HG03520 (cell line): ENCODE measurements at regions not wholly inside any gene's neighbourhood (a gene's known extent, or its start where the extent isn't known, plus 50 kb on each side); places are given as distances from the start of the nearest gene placed in this dataset.

Source experiments
- ATAC-seq: cut with Tn5 transposase; IDR thresholded peaks from one replicate; pipeline ENCODE4 v1.9.1; 2021; ENCODE audit warnings: mild to moderate bottlenecking, moderate library complexity; ENCODE audit not compliant: unreplicated experiment

DNA sequence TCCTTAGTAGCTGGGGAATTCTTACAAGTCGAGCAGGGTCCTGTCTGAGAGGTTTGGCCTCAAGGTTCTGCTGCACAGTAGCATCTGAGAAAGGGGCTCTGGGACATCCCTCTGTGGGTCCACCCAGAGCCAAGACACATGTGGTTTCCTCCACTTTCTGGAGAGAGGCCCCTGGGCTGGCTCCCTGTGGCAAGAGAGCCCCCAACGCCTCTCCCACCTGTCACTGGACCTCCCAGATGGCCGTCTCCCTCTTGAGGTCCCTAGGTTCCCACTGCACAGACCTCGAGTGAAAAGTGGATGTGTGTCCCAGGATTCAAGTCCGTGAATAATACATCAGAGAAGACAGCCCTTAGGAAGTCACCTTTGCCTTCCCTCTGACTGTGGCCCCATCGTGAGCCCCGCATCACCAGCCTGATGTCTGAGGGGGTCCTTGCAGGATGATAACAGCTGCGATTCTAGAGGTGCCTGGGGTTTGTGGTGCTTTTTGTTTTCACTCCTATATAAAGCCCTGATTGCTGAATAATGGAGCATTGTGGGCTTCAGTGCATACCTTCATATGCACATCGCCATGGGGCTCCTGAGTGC is 319.0 kb downstream of the GLRX3 start:
- no peak for ATAC-seq

DNA sequence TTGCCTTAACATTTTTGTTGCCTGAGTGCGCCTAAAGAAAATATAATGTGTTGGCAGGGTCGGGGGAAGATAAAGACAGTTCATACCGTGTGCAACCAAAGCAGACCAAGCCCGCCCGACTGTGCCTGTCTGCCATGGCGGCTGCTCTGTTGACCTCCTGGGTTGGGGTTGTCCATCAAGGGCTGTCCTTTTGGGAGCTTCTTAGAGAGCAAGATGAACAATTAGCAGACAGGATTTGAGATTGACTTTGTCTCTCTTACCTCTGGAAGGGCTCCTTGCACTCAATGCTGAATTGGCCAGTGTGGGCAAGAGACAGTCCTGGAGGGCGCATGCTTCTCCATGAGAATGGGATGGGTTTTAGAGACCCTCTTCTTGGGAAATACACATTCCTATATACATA is 319.6 kb downstream of the GLRX3 start:
- no peak for ATAC-seq

DNA sequence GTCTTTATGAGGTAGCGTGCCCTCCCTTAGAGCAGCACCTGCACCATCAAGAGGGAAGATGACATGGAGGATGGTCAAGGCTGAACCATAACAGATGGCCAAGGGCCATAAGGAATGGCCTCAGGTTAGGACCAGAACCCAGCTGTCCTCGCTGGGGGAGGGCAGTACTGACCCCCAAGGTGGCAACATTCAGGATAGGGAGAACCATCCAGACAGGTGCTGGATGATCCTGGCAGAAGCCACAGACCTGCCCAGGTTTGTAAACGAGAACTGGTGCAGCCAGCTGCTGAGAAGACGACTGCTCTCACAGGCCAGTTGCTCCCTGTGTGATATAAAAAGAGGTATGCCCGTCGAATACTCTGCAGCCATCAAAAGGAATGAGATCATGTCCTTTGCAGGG is 320.4 kb downstream of the GLRX3 start:
- no peak for ATAC-seq

DNA sequence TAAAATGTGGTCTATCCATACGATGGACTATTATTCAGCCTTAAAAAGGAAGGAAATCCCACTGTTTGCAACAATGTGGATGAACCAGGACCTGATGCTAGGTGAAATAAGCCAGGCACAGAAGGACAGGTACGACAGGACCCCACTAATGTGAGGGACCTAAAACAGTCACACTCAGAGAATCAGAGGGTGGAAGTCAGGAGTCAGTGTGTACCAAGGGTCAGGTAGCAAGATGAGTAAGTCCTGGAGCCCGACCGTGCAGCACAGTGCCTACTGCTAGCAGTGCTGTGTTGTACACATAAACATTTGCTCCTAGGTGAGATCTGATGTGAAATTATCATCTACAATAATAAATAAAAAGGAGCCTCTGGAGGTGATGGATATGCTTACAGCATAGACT is 322.3 kb downstream of the GLRX3 start:
- no peak for ATAC-seq

DNA sequence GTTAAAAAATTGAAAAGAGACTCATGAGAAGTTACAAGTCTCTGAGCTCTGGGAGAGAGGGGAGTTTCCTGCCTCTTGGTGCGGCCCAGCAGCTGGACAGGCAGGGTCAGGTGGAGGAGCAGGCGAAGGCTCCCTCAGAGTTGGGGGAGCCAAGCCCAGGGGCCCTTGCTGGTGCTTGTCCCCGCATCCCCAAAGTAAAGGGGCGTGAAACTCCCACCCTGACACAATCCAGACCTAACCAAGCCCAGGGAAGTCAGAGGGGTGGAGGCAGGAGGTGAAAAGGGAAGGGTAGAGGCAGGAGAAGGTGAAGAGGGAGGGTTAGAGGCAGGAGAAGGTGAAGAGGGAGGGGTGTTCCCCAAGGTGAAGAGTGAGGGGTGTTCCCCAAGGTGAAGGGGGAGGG is 322.8 kb downstream of the GLRX3 start:
- ATAC-seq: no peak

DNA sequence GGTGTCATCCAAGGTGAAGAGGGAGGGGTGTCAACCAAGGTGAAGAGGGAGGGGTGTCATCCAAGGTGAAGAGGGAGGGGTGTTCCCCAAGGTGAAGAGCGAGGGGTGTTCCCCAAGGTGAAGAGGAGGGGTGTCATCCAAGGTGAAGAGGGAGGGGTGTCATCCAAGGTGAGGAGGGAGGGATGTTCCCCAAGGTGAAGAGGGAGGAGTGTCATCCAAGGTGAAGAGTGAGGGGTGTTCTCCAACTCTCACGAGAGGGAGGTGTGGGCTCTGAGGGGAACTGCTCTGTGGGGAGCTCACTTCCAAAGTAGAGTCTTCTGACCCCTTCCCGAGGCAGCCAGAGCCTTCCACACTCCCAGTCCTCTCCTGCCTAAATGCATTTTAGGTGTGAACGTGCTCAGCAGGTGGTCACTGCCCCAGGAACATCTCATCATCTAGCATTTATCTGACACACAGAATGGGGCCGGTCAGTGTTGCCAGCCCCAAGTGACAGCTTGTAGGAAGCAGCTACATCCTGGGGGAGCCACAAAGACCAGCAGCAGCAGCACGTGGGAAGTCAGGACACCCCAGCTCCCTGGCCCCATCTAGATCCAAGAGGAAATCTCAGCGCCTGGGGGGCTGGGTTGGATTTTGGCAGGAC is 323.8 kb downstream of the GLRX3 start:
- ATAC-seq: no peak

DNA sequence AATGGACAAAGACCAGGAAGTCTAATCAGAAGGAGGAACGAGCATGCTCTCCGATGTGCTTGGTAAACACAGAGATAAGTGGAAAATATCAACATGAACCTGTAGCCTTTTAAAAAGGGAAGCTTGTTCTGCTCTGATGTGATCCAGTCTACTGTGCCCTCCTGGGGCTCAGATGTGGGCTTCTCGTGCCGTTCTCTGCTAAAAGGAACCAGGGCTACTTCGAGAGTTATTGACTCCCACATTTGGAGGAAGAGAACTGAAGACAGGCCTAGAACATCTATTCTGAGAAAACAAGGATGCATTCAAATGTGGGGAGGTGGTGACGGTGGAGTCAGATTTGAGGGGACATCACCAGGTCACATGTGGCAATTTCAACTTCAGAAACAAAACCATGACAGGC is 325.4 kb downstream of the GLRX3 start:
- no peak for ATAC-seq

DNA sequence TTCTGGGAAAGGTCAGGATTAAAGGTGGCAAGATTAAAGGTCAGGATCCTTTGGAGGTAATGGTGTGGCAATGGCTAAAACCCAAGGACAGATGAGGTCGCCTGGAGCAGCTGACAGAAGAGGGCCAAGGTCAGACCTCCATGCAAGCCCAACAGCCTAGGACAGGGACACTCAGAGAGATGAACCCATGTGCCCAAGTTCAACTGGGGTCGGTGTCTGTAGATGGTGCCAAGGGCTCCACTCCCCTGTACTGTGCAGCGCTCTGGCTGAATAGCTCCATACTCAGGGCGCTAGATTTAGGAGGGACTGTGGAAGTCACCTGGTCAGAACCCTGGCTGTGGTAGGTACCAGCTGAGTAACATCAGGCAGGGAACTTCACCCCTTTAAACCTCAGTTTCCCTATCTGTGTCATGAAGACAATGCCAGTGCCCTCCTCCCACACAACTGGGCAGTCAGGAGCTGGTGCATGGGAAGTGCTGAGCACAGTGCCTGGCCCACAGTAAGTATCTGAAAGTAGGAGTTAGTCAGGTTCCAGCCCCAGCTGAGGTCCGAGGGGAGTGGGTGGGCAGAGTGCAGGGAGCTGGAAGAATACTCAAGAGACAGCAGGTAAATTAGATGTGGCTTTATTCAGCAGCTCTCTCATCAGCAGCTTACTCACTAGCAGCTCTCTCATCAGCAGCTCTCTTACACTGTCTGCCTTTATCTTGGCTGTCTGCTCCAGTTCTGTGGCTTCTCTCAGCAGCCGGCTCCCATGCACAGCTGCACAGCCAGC is 327.1 kb downstream of the GLRX3 start:
- no peak for ATAC-seq

DNA sequence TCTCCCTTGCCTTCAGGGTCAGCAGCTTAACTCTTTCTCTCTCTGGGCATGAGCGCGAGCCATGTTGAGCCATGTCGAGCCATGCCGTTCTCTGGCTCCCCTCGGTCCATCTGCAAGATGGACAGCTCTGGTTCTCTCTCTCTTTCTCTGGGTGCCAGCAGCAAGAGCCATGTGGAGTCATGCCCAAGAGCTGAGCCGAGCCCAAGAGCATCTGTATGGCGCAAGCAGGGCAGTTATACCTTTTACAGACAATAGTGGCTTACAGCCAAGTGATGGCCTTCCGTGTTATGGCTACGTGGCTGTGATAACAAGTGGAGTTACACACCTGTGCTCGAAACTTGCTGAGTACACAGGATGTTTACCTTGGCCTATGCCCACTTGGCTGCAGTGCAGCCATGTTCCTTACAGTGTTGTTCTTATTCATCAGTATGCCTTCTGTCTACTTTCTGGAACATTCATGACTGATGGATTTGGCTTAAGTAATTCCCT is 327.7 kb downstream of the GLRX3 start:
- ATAC-seq: no peak

DNA sequence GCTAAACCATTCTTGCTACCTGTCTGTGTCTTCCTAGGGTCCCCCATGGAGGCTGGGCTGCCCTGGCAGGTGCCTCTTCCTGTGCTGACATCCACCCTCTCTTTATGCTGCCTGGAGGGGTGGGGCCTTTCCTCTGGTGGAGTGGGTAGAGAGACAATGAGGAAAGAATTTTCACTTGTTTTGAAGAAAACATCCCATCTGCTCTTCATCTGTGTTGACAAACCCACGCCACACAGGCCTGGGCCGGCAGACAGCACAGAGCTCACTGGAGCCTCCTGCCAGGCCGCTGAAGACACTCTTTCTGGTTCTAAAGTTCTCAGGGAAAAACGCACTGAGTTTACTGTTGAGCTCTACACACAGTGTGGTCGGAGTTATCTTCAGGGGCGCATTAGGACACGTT is 328.2 kb downstream of the GLRX3 start:
- no peak for ATAC-seq

DNA sequence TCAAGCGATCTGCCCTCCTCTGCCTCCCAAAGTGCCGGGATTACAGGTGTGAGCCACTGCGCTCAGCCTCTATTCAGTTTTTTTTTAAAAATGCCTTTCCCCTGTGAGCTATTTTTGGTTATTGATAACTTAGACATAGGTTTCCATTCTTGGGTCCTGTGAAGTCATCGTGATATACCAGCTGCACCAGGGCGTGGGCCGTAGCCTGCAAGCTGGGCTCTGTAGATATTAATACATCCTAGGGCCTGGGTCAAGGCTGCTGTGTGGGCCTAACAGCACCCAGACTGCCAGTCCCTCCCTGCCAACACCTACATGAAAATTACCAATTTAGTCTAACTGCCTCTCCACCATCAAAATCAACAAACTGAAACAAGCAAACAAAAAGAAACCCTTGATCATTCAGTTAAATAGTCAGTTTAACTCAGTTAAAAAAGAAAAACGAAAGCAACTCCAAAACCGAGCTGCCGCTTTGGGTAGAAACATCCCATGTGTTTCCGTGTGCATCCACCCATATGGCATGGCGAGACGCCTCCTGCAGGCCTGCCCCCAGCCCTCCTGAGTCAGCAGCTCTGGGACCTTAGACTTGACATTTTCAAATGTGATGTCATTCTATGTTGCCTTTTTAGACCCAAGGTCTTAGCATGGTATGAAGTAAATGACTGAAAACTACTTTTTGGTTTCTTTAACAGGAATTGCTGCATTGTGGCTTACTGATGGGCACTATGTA is 330.2 kb downstream of the GLRX3 start:
- ATAC-seq: no peak

DNA sequence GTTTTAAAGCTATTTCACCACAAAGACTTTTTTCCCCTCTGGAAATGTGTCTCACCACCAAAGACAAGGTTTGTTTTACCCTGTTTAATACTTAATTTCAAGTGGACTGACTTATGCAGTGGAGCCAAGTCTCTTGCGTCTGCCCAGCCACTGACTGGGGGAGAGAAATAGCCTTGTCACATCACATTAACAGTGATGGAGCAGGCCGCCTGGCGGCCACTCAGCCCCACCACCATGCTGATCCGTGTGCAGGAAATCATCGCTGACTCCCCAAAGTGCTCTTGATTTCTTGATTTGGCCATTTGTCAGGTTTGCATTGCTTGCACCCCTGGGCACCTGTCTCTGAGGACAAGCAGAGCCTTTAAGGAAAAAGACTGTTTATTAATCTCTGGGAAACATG is 334.1 kb downstream of the GLRX3 start:
- no peak for ATAC-seq

DNA sequence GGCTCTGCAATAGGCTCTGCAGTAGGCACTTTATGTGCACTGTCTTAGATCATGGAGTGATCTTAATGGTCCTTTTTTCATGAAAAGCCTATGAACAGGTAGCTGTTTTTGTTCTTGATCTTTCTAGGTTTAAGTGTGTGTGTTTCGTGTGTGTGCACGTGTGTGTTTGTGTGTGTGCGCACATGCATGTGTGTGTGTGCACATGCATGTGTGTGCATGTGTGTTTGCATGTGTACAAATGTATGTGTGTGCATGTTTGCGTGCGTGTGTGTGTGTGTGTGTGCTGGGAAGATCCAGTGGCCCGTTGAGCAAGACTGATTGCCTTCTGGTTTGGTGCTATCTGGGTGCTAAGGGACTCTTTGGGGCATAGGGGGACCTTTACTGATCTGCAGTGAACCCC is 334.8 kb downstream of the GLRX3 start:
- ATAC-seq: no peak

DNA sequence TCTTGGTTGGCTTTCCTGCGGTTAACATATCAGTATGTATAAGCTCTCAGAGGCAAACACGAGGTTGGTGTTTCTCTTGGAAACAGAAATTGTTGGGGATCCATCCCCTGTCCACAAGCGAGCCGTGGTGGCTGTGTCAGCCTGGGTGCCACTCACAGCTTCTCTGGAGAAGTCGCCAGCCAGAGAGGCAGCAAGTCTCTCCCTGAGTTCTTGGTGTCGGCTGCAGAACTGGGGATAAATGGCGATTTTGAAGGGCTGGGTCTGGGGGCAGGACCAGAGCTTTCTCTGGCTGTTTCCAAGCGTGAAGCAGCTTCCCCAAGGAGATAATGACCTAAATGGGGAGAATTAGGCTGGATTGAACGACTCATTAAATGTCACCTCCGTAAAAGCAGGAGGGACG is 335.3 kb downstream of the GLRX3 start:
- no peak for ATAC-seq

DNA sequence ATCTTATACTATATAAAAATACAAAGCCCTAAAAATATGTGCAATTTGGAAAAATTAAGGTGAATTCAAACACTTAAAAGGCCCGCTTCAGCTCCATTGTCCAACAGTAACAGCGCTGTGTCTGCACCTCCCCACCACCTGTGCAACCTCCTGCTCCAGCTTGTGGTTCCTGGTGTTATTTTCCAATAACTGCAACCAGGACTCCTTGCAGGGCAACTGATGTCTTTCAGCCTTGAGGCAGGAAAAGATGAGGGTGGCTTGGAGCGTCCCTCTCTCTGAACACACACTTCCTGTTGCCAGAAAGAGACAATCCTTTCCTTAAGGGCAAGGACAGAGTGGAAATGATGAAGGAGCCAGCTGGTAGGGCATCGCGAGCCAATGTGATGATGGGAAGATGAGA is 336.0 kb downstream of the GLRX3 start:
- no peak for ATAC-seq

DNA sequence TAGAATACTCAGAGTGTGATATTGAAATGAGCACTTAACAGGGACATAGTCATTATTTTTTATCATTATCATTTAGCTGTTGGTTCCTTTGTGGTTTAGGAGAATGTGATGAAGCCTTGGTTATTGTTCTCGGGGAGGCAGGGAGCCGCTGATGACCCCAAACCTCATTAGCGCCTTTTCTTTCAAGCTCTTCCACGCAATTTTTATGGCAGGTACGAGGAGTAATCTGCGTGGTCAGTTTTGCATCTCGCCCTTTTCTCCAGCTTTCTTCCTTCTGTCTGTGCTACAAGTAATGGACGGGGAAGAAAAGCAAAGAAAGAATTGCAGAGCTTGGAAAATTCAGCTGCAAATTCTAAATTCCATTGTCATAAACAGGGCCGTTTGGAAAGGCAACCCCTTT is 338.4 kb downstream of the GLRX3 start:
- no peak for ATAC-seq

DNA sequence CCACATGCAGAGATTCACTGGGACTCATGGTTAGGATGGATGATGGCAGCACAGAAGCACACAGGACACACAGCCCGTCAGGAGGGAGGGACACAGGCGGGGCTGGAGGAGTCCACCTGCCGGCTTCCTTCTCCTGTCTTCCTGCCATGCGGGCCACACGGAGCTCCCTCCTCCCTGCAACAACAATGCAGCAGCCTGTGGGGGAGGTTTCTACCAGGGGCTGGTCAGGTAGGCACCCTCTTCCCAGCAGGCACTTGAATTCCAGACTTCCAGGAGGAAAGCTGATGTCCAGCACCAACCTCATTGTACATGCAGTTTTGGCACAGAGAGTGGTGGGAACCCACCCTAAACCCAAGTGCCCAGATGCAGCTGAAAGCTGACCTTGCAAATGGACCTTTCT is 341.2 kb downstream of the GLRX3 start:
- no peak for ATAC-seq

DNA sequence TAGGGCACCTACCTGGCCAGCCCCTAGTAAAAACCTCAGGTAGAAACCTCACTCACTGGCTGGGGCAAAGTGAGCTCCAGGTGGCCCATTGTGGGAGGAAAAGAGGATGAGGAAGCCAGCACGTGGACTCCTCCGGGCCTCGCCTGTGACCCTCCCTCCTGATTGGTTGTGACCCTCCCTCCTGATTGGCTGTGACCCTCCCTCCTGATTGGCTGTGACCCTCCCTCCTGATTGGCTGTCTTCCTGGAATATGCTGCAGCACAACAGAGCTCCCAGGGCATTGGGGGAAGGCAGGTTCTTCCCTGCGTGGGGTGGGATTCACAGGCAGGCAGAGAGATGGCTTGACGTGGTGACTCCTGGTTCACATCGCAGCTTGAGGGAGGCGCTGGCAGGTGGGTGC is 343.0 kb downstream of the GLRX3 start:
- ATAC-seq: no peak

DNA sequence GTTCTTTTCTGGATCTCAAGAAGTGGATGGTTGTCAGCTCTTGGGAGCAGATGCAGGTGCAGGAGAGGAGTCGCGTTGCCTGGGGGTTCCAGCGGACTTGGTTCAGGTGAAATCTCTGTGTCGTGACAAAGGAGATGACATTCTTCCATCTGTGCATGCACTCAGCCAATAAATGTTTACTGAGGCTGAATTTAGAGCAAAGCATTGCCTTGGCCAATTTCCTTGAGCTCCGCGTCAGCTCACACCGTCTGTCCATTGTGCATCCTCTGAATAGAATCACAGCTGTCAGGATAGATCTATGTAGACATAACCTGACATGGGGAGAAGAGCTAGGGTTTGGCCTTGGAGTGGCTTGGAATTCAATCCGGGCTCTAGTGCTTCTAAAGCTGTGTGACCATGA is 343.7 kb downstream of the GLRX3 start:
- ATAC-seq: no peak

DNA sequence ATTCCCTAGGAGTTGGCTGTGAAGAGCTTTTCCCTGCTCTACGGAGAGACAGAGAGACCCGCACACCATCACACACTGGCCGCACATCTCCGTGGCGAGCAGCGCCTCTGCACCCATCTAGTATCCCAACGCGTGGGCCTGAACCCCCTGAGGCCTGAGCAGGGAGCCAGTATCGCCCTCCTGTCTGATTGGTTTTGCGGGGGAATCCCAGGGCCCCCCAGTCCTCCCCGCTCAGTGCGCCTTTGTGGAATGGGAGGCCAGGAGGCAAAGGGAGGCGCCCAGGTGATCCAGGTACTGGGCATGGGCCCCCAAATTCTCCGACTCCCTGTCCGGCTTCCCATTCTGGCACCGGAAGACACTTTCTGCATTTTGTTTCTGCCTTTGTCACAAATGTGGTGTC is 344.3 kb downstream of the GLRX3 start:
- no peak for ATAC-seq

DNA sequence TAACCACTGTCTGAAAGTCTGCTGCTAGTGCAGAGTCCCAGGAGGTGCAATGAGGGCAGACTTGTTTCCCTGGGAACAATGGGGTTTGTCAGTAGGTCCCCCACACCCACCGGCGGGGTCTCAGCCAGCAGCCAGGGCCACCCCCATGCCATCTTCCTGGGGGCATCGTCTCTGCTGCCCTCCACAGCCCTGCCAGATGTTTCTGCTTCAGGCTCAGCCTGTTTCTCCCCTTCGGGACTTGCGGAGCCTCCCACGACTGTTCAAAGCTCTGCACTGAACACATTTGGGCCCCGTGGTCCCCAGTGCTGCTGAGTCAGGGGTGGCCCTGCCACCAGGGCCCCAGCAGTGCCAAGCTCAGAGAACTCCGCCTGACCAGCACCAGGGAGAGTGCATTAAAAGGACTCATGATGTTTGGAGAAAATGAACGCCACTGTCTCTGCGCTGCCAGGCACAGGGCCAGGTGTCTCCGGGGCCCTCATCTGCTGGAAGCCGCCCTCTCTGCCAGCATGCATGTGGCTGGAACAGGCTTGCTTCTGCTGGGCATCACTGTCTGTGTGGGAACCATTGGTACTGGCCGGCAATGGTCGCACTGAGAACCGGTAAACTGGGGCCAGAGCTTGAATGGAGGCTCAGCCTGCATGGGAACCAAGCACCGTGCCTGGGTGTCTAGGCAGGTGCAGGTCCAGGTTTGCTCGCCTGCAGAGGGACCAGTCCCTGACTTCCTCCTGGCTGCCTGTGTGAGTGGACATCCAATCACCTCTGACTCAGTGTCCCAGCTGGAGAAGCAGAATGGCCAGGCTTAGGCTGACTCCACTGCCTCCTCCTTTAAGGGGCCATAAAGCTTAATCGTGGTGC is 345.1 kb downstream of the GLRX3 start:
- ATAC-seq: no peak
